GM10266 (cell line): ENCODE measurements at regions not wholly inside any gene's neighbourhood (a gene's known extent, or its start where the extent isn't known, plus 50 kb on each side); places are given as distances from the start of the nearest gene placed in this dataset.

Experiments used
- DNase-seq: peaks from one replicate; pipeline ENCODE4 v3.0.0; 2012; ENCODE audit errors: extremely low spot score
- TF ChIP-seq, protein P1 (sequence below): IDR thresholded peaks from 2 replicates; pipeline ENCODE4 v1.5.1; 2012; ENCODE audit warnings: mild to moderate bottlenecking, low read depth; ENCODE audit not compliant: control insufficient read depth, insufficient read depth; ENCODE audit errors: missing control alignments

GRCh38 chr2:238651306-238652052, 196.4 kb upstream of the TWIST2 start:
- DNase-seq: no peak
- TF ChIP-seq, protein P1, sequence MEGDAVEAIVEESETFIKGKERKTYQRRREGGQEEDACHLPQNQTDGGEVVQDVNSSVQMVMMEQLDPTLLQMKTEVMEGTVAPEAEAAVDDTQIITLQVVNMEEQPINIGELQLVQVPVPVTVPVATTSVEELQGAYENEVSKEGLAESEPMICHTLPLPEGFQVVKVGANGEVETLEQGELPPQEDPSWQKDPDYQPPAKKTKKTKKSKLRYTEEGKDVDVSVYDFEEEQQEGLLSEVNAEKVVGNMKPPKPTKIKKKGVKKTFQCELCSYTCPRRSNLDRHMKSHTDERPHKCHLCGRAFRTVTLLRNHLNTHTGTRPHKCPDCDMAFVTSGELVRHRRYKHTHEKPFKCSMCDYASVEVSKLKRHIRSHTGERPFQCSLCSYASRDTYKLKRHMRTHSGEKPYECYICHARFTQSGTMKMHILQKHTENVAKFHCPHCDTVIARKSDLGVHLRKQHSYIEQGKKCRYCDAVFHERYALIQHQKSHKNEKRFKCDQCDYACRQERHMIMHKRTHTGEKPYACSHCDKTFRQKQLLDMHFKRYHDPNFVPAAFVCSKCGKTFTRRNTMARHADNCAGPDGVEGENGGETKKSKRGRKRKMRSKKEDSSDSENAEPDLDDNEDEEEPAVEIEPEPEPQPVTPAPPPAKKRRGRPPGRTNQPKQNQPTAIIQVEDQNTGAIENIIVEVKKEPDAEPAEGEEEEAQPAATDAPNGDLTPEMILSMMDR: no peak

- TF ChIP-seq, protein P1: no peak
- DNase-seq: no peak
These were observed 195.7 kb upstream of the TWIST2 start for GRCh38 chr2:238652053-238652770.

GRCh38 chr2:238652771-238653157, 195.1 kb upstream of the TWIST2 start:
- TF ChIP-seq, protein P1: no peak
- DNase-seq: no peak

- TF ChIP-seq, protein P1: no peak
- no peak for DNase-seq
These were observed 194.3 kb upstream of the TWIST2 start for GRCh38 chr2:238653431-238654109.

- no peak for DNase-seq
- TF ChIP-seq, protein P1: no peak
These were observed 193.2 kb upstream of the TWIST2 start for GRCh38 chr2:238654479-238655197.

DNA sequence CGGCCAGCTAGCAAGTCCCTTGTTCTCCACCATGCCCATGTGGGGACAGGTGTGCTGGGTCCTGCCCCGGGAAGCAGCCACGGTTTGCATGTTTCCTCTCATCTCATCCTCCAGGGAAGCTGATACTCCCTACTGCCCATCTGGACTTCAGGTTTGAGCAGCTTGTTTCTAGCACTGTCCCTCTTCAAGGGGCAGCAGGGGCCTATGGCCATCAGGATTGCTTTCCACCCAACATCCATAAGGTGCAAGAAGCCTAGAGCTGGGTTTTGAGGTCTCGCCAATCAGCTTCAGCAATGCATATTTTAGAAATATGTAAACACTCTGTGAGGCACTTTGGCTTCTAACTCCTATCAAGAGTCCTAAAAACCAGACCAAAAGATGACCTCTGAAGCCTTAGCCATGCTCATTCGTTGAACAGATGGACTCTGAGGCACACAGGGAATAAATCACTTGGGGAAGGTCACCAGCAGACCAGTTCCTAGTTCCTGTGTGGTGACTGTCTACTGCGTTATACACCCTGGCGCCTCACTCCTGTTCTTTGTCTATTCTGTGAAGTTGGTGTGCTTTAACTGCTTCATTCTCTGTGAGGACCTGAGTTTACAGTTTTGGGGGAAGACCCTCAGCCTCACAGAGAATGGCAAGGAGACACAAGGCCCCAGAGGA, 192.6 kb upstream of the TWIST2 start:
- DNase-seq: no peak
- TF ChIP-seq, protein P1: no peak
